PC-3 (cell line): ENCODE measurements at regions not wholly inside any gene's neighbourhood (a gene's known extent, or its start where the extent isn't known, plus 50 kb on each side); places are given as distances from the start of the nearest gene placed in this dataset.

Experiments
- ATAC-seq: fragments of 200-7000 bp; cut with Tn5 transposase; 2 replicates; pipeline ENCODE4 v1.9.1; 2020; ENCODE audit warnings: mild to moderate bottlenecking, moderate library complexity
- BruUV-seq: library from RNA; stranded (reverse); fragments of 400-500 nt; replicated peaks from 2 replicates; lab custom pipeline; 2021; lab: Mats Ljungman, UMichigan
- CTCF ChIA-PET: fragments of 300-600 bp; sonication (Branson Sonifier 250); formaldehyde crosslinking; loops from one replicate; lab custom pipeline; 2022; ENCODE audit warnings: antibody characterized with exemption; lab: Charles Lee
- POLR2A ChIA-PET: fragments of 300-600 bp; sonication (Branson Sonifier 250); formaldehyde crosslinking; loops from one replicate; lab custom pipeline; 2022; ENCODE audit warnings: antibody characterized with exemption; ENCODE audit not compliant: unreplicated experiment; lab: Charles Lee
- DNase-seq: peaks from one replicate; pipeline ENCODE4 v3.0.0-alpha.2; 2015
- H2AFZ ChIP-seq: fragments of 300-600 bp; sonication (generic); 2 replicates; pipeline ENCODE4 v1.6.0; 2016; ENCODE audit warnings: antibody characterized with exemption, low read length
- H3F3A ChIP-seq: fragments of 300-600 bp; sonication (generic); one replicate; pipeline ENCODE4 v1.6.0; 2017; ENCODE audit warnings: antibody characterized with exemption, low read length, control low read depth, mild to moderate bottlenecking; ENCODE audit not compliant: unreplicated experiment
- H3K27ac ChIP-seq: fragments of 300-600 bp; sonication (generic); 2 replicates; pipeline ENCODE4 v1.5.1; 2016; ENCODE audit warnings: mild to moderate bottlenecking, low read length
- H3K27me3 ChIP-seq: fragments of 300-600 bp; sonication (generic); 2 replicates; pipeline ENCODE4 v1.6.1; 2016; ENCODE audit warnings: low read length, mixed read lengths
- H3K36me3 ChIP-seq: fragments of 300-600 bp; sonication (generic); 2 replicates; pipeline ENCODE4 v1.6.1; 2016; ENCODE audit warnings: low read depth, mixed run types, low read length, mixed read lengths
- H3K4me1 ChIP-seq: fragments of 300-600 bp; sonication (generic); 2 replicates; pipeline ENCODE4 v1.5.1; 2016; ENCODE audit warnings: low read length; ENCODE audit not compliant: insufficient read depth
- H3K4me2 ChIP-seq: fragments of 300-600 bp; sonication (generic); 2 replicates; pipeline ENCODE4 v1.6.0; 2016; ENCODE audit warnings: low read length
- H3K4me3 ChIP-seq: fragments of 300-600 bp; sonication (generic); 2 replicates; pipeline ENCODE4 v1.5.1; 2016; ENCODE audit warnings: mild to moderate bottlenecking, low read length, mixed read lengths
- H3K79me2 ChIP-seq: fragments of 300-600 bp; sonication (generic); 2 replicates; pipeline ENCODE4 v1.6.1; 2017; ENCODE audit warnings: low read length, mixed read lengths
- H3K9ac ChIP-seq: fragments of 300-600 bp; sonication (generic); 2 replicates; pipeline ENCODE4 v1.6.0; 2016; ENCODE audit warnings: mild to moderate bottlenecking, low read length
- H3K9me2 ChIP-seq: fragments of 300-600 bp; sonication (generic); replicated peaks from 2 replicates; pipeline ENCODE4 v1.6.1; 2016; ENCODE audit warnings: mixed run types, low read length, mixed read lengths
- H3K9me3 ChIP-seq: fragments of 300-600 bp; sonication (generic); 2 replicates; pipeline ENCODE4 v1.6.1; 2016; ENCODE audit warnings: low read length, mixed read lengths
- H4K20me1 ChIP-seq: fragments of 300-600 bp; sonication (generic); 2 replicates; pipeline ENCODE4 v1.6.1; 2016; ENCODE audit warnings: low read length, mixed read lengths
- EZH2 ChIP-seq: fragments of 300-600 bp; sonication (generic); IDR thresholded peaks from one replicate; pipeline ENCODE4 v1.6.1; 2017; ENCODE audit warnings: antibody characterized with exemption, mild to moderate bottlenecking, low read length; ENCODE audit not compliant: unreplicated experiment
- EZH2phosphoT487 ChIP-seq: fragments of 300-600 bp; sonication (generic); IDR thresholded peaks from 2 replicates; pipeline ENCODE4 v1.6.1; 2018; ENCODE audit warnings: mild to moderate bottlenecking, antibody characterized with exemption, low read length, borderline replicate concordance
- intact Hi-C: fragments of 100-400 bp; cut with micrococcal nuclease; formaldehyde crosslinking; loops from 2 replicates; pipeline ENCODE4 v1.9.0; 2023
- TF ChIP-seq, protein P1 (sequence below): fragments of 300-600 bp; sonication (generic); conservative IDR thresholded peaks from 2 replicates; pipeline ENCODE4 v1.5.1; 2017; ENCODE audit warnings: antibody characterized with exemption, low read depth, mild to moderate bottlenecking, low read length

GRCh38 chr1:194889310-194889709 is 1702.9 kb upstream of the B3GALT2 start:
- Histone ChIP-seq H3K27me3 (no peaks in the 10 kb centered on the region), H3K4me3 (no peak overlapping the region), H3K9me2 (no peaks in the 10 kb centered on the region), H3K36me3 (no peaks in the 10 kb centered on the region), H4K20me1 (no peaks in the 10 kb centered on the region), H3K27ac (no peak overlapping the region), H3K9me3 (no peaks in the 10 kb centered on the region), H3K9ac (no peak overlapping the region), H3K79me2 (no peaks in the 10 kb centered on the region), H3K4me1 (no peaks in the 10 kb centered on the region), H3K4me2 (no peak overlapping the region), H3F3A (no peaks in the 10 kb centered on the region), H2AFZ (no peak overlapping the region)
- DNase-seq: no peak
- intact Hi-C loops: no loop called here
- ATAC-seq: no peak
- ChIA-PET POLR2A (no interaction called here), CTCF (no interaction called here)
- BruUV-seq: no TSS peak
- TF ChIP-seq EZH2 (no peak), EZH2phosphoT487 (no peak)
- TF ChIP-seq, protein P1, sequence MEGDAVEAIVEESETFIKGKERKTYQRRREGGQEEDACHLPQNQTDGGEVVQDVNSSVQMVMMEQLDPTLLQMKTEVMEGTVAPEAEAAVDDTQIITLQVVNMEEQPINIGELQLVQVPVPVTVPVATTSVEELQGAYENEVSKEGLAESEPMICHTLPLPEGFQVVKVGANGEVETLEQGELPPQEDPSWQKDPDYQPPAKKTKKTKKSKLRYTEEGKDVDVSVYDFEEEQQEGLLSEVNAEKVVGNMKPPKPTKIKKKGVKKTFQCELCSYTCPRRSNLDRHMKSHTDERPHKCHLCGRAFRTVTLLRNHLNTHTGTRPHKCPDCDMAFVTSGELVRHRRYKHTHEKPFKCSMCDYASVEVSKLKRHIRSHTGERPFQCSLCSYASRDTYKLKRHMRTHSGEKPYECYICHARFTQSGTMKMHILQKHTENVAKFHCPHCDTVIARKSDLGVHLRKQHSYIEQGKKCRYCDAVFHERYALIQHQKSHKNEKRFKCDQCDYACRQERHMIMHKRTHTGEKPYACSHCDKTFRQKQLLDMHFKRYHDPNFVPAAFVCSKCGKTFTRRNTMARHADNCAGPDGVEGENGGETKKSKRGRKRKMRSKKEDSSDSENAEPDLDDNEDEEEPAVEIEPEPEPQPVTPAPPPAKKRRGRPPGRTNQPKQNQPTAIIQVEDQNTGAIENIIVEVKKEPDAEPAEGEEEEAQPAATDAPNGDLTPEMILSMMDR: no peak

GRCh38 chr1:194870860-194871259 is 1684.4 kb upstream of the B3GALT2 start:
- intact Hi-C loops: no loop called here
- no peaks in the 10 kb centered on the region for H3K79me2 ChIP-seq
- H4K20me1 ChIP-seq: no peaks in the 10 kb centered on the region
- ATAC-seq: no peak
- no peak overlapping the region for H3K9ac ChIP-seq
- no TSS peak for BruUV-seq
- no peak overlapping the region for H3K4me2 ChIP-seq
- ChIA-PET CTCF (no interaction called here), POLR2A (no interaction called here)
- DNase-seq: no peak
- no peaks in the 10 kb centered on the region for H3K9me3 ChIP-seq
- H3K36me3 ChIP-seq: no peaks in the 10 kb centered on the region
- no peak for TF ChIP-seq EZH2phosphoT487
- TF ChIP-seq, protein P1: 0 out of 2 replicates have a peak, but pooled peaks have one; percentile 9
- no peak overlapping the region for H3K27ac ChIP-seq
- no peak overlapping the region for H3K4me3 ChIP-seq
- H3K27me3 ChIP-seq: no peaks in the 10 kb centered on the region
- H3K9me2 ChIP-seq: no peaks in the 10 kb centered on the region
- H3K4me1 ChIP-seq: no peaks in the 10 kb centered on the region
- no peak overlapping the region for H2AFZ ChIP-seq
- H3F3A ChIP-seq: no peaks in the 10 kb centered on the region

DNA sequence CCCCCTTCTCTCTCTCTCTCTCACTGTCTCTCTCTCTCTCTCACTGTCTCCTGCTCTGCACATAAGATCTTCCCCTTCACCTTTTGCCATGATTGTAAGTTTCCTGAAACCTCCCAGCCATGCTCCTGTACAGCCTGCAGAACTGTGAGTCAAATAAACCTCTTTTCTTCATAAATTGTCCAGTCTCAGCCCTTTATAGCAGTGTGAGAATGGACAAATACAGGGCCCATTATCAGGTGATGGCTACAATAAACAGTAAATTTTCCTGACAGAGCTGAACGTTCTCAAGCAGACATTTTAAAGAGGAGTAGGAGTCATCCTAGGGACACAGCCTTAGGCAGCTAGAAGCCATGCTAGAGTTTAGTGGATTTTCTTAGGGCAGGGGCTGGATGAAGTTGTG is 1679.7 kb upstream of the B3GALT2 start:
- no peak overlapping the region for H2AFZ ChIP-seq
- POLR2A ChIA-PET: no interaction called here
- no peak overlapping the region for H3K4me3 ChIP-seq
- ATAC-seq: no peak
- CTCF ChIA-PET: no interaction called here
- no peak for TF ChIP-seq EZH2phosphoT487
- TF ChIP-seq, protein P1: no peak
- no peak for TF ChIP-seq EZH2
- no peak overlapping the region for H3K9ac ChIP-seq
- no peaks in the 10 kb centered on the region for H3K9me2 ChIP-seq
- no peaks in the 10 kb centered on the region for H3K79me2 ChIP-seq
- no peaks in the 10 kb centered on the region for H3F3A ChIP-seq
- no peak for DNase-seq
- BruUV-seq: no TSS peak
- H4K20me1 ChIP-seq: no peaks in the 10 kb centered on the region
- no peak overlapping the region for H3K27ac ChIP-seq
- no peaks in the 10 kb centered on the region for H3K4me1 ChIP-seq
- no peak overlapping the region for H3K4me2 ChIP-seq
- H3K9me3 ChIP-seq: no peaks in the 10 kb centered on the region
- intact Hi-C loops: no loop called here
- no peaks in the 10 kb centered on the region for H3K36me3 ChIP-seq
- no peaks in the 10 kb centered on the region for H3K27me3 ChIP-seq
